SJCRH30 (cell line): ENCODE measurements at regions not wholly inside any gene's neighbourhood (a gene's known extent, or its start where the extent isn't known, plus 50 kb on each side); places are given as distances from the start of the nearest gene placed in this dataset.
A peak's percentile ranks its signal among the peaks of the same experiment; 100 is the strongest.
"Not testable (repeated sequence)": the region's sequence is repeated elsewhere in the genome, so short reads cannot be mapped to it uniquely, and the experiment has no call there.

Source experiments
- DNase-seq, 2 experiments: peaks; one replicate each; pipeline ENCODE4 v3.0.0-alpha.2; 2015 to 2020
- H3K27ac ChIP-seq: fragments of 250-450 bp; sonication (Bioruptor Pico); 2 replicates; pipeline ENCODE4 v1.5.1; 2020; ENCODE audit warnings: mild to moderate bottlenecking, moderate library complexity
- H3K27me3 ChIP-seq: fragments of 250-450 bp; sonication (Bioruptor Pico); 2 replicates; pipeline ENCODE4 v1.5.1; 2020; ENCODE audit warnings: mild to moderate bottlenecking, moderate library complexity
- H3K36me3 ChIP-seq: fragments of 250-450 bp; sonication (Bioruptor Pico); 2 replicates; pipeline ENCODE4 v1.5.1; 2020; ENCODE audit warnings: mild to moderate bottlenecking, moderate library complexity
- H3K4me1 ChIP-seq: fragments of 250-450 bp; sonication (Bioruptor Pico); 2 replicates; pipeline ENCODE4 v1.5.1; 2020; ENCODE audit warnings: mild to moderate bottlenecking, moderate library complexity
- H3K4me3 ChIP-seq: fragments of 250-450 bp; sonication (Bioruptor Pico); 2 replicates; pipeline ENCODE4 v1.5.1; 2020; ENCODE audit warnings: mild to moderate bottlenecking, moderate library complexity
- H3K9me3 ChIP-seq: fragments of 250-450 bp; sonication (Bioruptor Pico); replicated peaks from 2 replicates; pipeline ENCODE4 v1.5.1; 2020; ENCODE audit warnings: mild to moderate bottlenecking, moderate library complexity

GRCh38 chr3:198096015-198096414 is 136.0 kb downstream of the LMLN start:
- Histone ChIP-seq H3K4me3 (no peak overlapping the region), H3K27ac (no peak overlapping the region), H3K27me3 (no peaks in the 10 kb centered on the region), H3K9me3 (no peaks in the 10 kb centered on the region), H3K4me1 (no peaks in the 10 kb centered on the region), H3K36me3 (no peaks in the 10 kb centered on the region)
- DNase-seq = no peak

DNA sequence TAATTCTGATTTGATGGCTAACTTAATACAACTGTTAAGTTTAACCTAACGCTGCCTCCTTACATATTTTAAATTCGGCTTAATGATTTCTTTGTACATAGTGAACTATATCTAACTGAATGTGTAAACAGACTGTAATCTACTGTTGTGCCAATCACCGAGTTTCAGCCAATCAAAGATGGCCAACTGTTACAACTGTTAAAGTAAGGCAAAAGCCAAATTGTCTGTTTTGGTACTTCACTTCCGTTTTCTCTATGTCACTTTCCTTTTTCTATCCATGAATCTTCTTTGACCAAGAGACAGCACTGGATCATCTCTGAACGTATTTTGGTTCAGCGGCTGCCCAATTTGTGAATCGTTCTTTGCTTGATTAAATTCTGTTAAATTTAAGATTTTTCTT is 137.0 kb downstream of the LMLN start:
- H3K4me3 ChIP-seq = no peak overlapping the region
- H3K27me3 ChIP-seq = no peaks in the 10 kb centered on the region
- DNase-seq = no peak
- no peaks in the 10 kb centered on the region for H3K36me3 ChIP-seq
- no peak overlapping the region for H3K27ac ChIP-seq
- H3K9me3 ChIP-seq = no peaks in the 10 kb centered on the region
- no peaks in the 10 kb centered on the region for H3K4me1 ChIP-seq

DNA sequence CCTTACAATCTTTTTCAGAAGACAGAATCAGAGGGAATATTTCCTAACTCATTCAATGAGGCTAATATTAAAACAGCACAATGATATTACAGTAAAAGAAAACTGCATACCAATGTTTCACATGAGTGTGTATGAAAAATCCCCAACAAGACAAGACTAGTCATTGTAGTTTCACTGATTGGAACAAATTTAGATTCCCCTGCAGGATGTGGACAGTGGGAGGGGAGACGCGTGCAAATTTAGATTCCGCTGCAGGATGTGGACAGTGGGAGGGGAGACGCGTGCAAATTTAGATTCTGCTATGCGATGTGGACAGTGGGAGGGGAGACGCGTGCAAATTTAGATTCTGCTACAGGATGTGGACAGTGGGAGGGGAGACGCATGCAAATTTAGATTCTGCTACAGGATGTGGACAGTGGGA is 138.7 kb downstream of the LMLN start:
- H3K27ac ChIP-seq = not testable (repeated sequence)

DNA sequence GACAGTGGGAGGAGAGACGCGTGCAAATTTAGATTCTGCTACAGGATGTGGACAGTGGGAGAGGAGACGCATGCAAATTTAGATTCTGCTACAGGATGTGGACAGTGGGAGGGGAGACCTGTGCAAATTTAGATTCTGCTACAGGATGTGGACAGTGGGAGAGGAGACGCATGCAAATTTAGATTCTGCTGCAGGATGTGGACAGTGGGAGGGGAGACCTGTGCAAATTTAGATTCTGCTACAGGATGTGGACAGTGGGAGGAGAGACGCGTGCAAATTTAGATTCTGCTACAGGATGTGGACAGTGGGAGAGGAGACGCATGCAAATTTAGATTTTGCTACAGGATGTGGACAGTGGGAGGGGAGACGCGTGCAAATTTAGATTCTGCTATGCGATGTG is 143.1 kb downstream of the LMLN start:
- not testable (repeated sequence) for H3K9me3 ChIP-seq, DNase-seq, H3K27me3 ChIP-seq, H3K4me3 ChIP-seq, H3K27ac ChIP-seq, H3K4me1 ChIP-seq, H3K36me3 ChIP-seq

More for the DNA sequence above, 138.7 kb downstream of the LMLN start:
- not testable (repeated sequence) for H3K27me3 ChIP-seq, H3K4me1 ChIP-seq, H3K9me3 ChIP-seq, H3K4me3 ChIP-seq, H3K36me3 ChIP-seq, DNase-seq

GRCh38 chr3:198106265-198106664 is 146.2 kb downstream of the LMLN start:
- Histone ChIP-seq H3K27ac (no peak overlapping the region), H3K27me3 (no peaks in the 10 kb centered on the region), H3K4me1 (peaks cover 12% of the 10 kb centered on the region), H3K9me3 (no peaks in the 10 kb centered on the region), H3K36me3 (no peaks in the 10 kb centered on the region), H3K4me3 (no peak overlapping the region)
- DNase-seq = no peak

- Histone ChIP-seq H3K27me3 (no peaks in the 10 kb centered on the region), H3K4me3 (no peak overlapping the region), H3K9me3 (no peaks in the 10 kb centered on the region), H3K27ac (no peak overlapping the region), H3K36me3 (no peaks in the 10 kb centered on the region), H3K4me1 (peaks cover 12% of the 10 kb centered on the region)
- DNase-seq = peak; percentile 37 to 67
These were observed 148.1 kb downstream of the LMLN start for GRCh38 chr3:198107840-198108734.

- Histone ChIP-seq H3K27ac (no peak overlapping the region), H3K27me3 (no peaks in the 10 kb centered on the region), H3K4me3 (no peak overlapping the region), H3K9me3 (no peaks in the 10 kb centered on the region), H3K4me1 (peaks cover 12% of the 10 kb centered on the region), H3K36me3 (no peaks in the 10 kb centered on the region)
- DNase-seq = no peak
These were observed 149.9 kb downstream of the LMLN start for GRCh38 chr3:198109883-198110282.

- H3K9me3 ChIP-seq = no peaks in the 10 kb centered on the region
- H3K27ac ChIP-seq = no peak overlapping the region
- H3K4me3 ChIP-seq = no peak overlapping the region
- H3K4me1 ChIP-seq = peaks cover 12% of the 10 kb centered on the region
- H3K27me3 ChIP-seq = no peaks in the 10 kb centered on the region
- no peaks in the 10 kb centered on the region for H3K36me3 ChIP-seq
- DNase-seq = no peak
These were observed 152.0 kb downstream of the LMLN start for GRCh38 chr3:198112031-198112430.

GRCh38 chr3:198113206-198114053 is 153.4 kb downstream of the LMLN start:
- no peaks in the 10 kb centered on the region for H3K27me3 ChIP-seq
- no peak overlapping the region for H3K4me3 ChIP-seq
- no peak for DNase-seq
- H3K36me3 ChIP-seq = no peaks in the 10 kb centered on the region
- no peak overlapping the region for H3K27ac ChIP-seq
- H3K4me1 ChIP-seq = peaks cover 5% of the 10 kb centered on the region
- H3K9me3 ChIP-seq = no peaks in the 10 kb centered on the region

GRCh38 chr3:198114516-198114915 is 154.5 kb downstream of the LMLN start:
- not testable (repeated sequence) for H3K4me1 ChIP-seq, H3K4me3 ChIP-seq, H3K36me3 ChIP-seq, H3K27me3 ChIP-seq, DNase-seq, H3K9me3 ChIP-seq, H3K27ac ChIP-seq

DNA sequence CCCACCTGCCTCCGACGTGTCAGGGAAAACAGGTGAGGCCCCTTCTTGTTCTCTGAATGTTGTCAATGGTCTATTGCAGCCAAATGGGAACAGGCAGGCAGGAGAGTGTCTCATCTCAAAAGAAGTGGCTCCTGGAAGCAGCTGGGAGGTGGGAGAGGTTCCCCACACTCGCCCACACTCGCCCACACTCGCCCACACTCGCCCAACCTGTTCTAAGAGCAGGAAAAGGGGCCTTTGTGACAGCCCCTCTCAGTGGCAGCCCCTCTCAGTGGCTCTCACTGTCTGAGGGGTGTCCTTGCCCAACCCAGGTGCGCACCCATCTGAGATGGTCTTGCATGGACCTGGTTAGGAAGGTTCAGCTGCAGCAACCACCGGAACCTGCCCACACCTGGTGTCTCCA is 162.2 kb downstream of the LMLN start:
- not testable (repeated sequence) for H3K36me3 ChIP-seq

GRCh38 chr3:198137038-198137835 is 177.2 kb downstream of the LMLN start:
- H3K36me3 ChIP-seq, H3K4me1 ChIP-seq, H3K9me3 ChIP-seq, H3K4me3 ChIP-seq, DNase-seq, H3K27ac ChIP-seq, H3K27me3 ChIP-seq: not testable (repeated sequence)

More for the DNA sequence above, 162.2 kb downstream of the LMLN start:
- H3K4me3 ChIP-seq, H3K27ac ChIP-seq, H3K27me3 ChIP-seq, DNase-seq, H3K4me1 ChIP-seq, H3K9me3 ChIP-seq: not testable (repeated sequence)

- not testable (repeated sequence) for H3K27ac ChIP-seq, H3K4me3 ChIP-seq, DNase-seq, H3K9me3 ChIP-seq, H3K27me3 ChIP-seq, H3K4me1 ChIP-seq, H3K36me3 ChIP-seq
These were observed 178.2 kb downstream of the LMLN start for GRCh38 chr3:198138205-198138604.

- not testable (repeated sequence) for H3K27me3 ChIP-seq, H3K9me3 ChIP-seq, H3K27ac ChIP-seq, H3K4me3 ChIP-seq, H3K36me3 ChIP-seq, DNase-seq, H3K4me1 ChIP-seq
These were observed 179.0 kb downstream of the LMLN start for GRCh38 chr3:198139037-198139436.
